Transverse colon (tissue), 4 donors: ENCODE measurements at regions not wholly inside any gene's neighbourhood (a gene's known extent, or its start where the extent isn't known, plus 50 kb on each side); places are given as distances from the start of the nearest gene placed in this dataset.

Source experiments
- CTCF ChIP-seq, 5 experiments: fragments of 200-600 bp in 3 of 5; fragments of 450-650 bp in 2 of 5; sonication (generic) in 3 of 5; IDR thresholded peaks; 1 replicate in 2 of 5; 2 replicates in 3 of 5; pipeline ENCODE4 v1.5.1; 2016 to 2017; ENCODE audit warnings: antibody characterized with exemption in 5 of 5, inconsistent platforms in 3 of 5, mild to moderate bottlenecking in 2 of 5, moderate library complexity in 1 of 5
- POLR2A ChIP-seq: fragments of 450-650 bp; IDR thresholded peaks from one replicate; pipeline ENCODE4 v1.6.1; 2016; ENCODE audit warnings: antibody characterized with exemption, mild to moderate bottlenecking, moderate library complexity
- POLR2AphosphoS5 ChIP-seq, 3 donors: sonication (generic); formaldehyde crosslinking; IDR thresholded peaks; one replicate each; pipeline ENCODE4 v1.6.1; 2016; ENCODE audit warnings: antibody characterized with exemption in 3 of 3

GRCh38 chr2:35870713-35871112 is 484.9 kb upstream of the CRIM1 start:
- no peak for TF ChIP-seq CTCF (IDR thresholded peaks at IDR 0.05)
- TF ChIP-seq POLR2A: no peak
- TF ChIP-seq POLR2AphosphoS5 (IDR thresholded peaks at IDR 0.05): no peak
